Neuronal stem cell (in vitro differentiated cells): ENCODE measurements at regions not wholly inside any gene's neighbourhood (a gene's known extent, or its start where the extent isn't known, plus 50 kb on each side); places are given as distances from the start of the nearest gene placed in this dataset.

Source experiments
- DNase-seq: peaks from one replicate; pipeline ENCODE4 v3.0.0-alpha.2; 2013; ENCODE audit warnings: low spot score
- H2AFZ ChIP-seq: one replicate; pipeline ENCODE4 v1.6.1; 2013; ENCODE audit warnings: mild to moderate bottlenecking, low read length, inconsistent platforms
- H2AK5ac ChIP-seq: 2 replicates; pipeline ENCODE4 v1.6.1; 2013; ENCODE audit warnings: low read depth, mild to moderate bottlenecking, inconsistent platforms, low read length, moderate library complexity, mixed read lengths
- H2BK120ac ChIP-seq: 2 replicates; pipeline ENCODE4 v1.6.1; 2013; ENCODE audit warnings: low read depth, mild to moderate bottlenecking, inconsistent platforms, low read length, moderate library complexity, mixed read lengths
- H2BK12ac ChIP-seq: one replicate; pipeline ENCODE4 v1.6.1; 2013; ENCODE audit warnings: low read length, inconsistent platforms
- H2BK15ac ChIP-seq: 2 replicates; pipeline ENCODE4 v1.6.1; 2013; ENCODE audit warnings: mild to moderate bottlenecking, low read length, inconsistent platforms, mixed read lengths
- H2BK5ac ChIP-seq: one replicate; pipeline ENCODE4 v1.6.1; 2013; ENCODE audit warnings: inconsistent platforms, mild to moderate bottlenecking, low read length, moderate library complexity
- H3K14ac ChIP-seq: one replicate; pipeline ENCODE4 v1.6.1; 2013; ENCODE audit warnings: low read length, inconsistent platforms
- H3K18ac ChIP-seq: 2 replicates; pipeline ENCODE4 v1.6.1; 2013; ENCODE audit warnings: low read length, inconsistent platforms
- H3K23ac ChIP-seq: 2 replicates; pipeline ENCODE4 v1.6.1; 2013; ENCODE audit warnings: low read depth, mild to moderate bottlenecking, mixed read lengths, low read length, inconsistent platforms; ENCODE audit not compliant: poor library complexity
- H3K27ac ChIP-seq: replicated peaks from 3 replicates; pipeline ENCODE4 v1.5.1; 2013; ENCODE audit warnings: low read length, inconsistent platforms
- H3K27me3 ChIP-seq, 3 experiments: 2 replicates each; pipeline ENCODE4 v1.6.1; 2013; ENCODE audit warnings: low read length in 3 of 3, mild to moderate bottlenecking in 2 of 3, inconsistent platforms in 1 of 3, low read depth in 1 of 3, mixed read lengths in 1 of 3, moderate library complexity in 1 of 3; ENCODE audit not compliant: control insufficient read depth in 3 of 3, insufficient read depth in 3 of 3
- H3K36me3 ChIP-seq, 2 donors: replicated peaks in 1 of 2; 2 replicates each; pipeline ENCODE4 v1.6.1; 2013; ENCODE audit warnings: low read length in 2 of 2; ENCODE audit not compliant: control insufficient read depth in 2 of 2, insufficient read depth in 2 of 2
- H3K4ac ChIP-seq: 2 replicates; pipeline ENCODE4 v1.6.1; 2013; ENCODE audit warnings: inconsistent platforms, mild to moderate bottlenecking, low read length, moderate library complexity
- H3K4me1 ChIP-seq, 2 donors: 1 replicate in 1 of 2; 2 replicates in 1 of 2; pipeline ENCODE4 v1.6.1; 2013; ENCODE audit warnings: low read length in 2 of 2, low read depth in 1 of 2; ENCODE audit not compliant: control insufficient read depth in 2 of 2, insufficient read depth in 1 of 2
- H3K4me2 ChIP-seq: one replicate; pipeline ENCODE4 v1.6.1; 2013; ENCODE audit warnings: mild to moderate bottlenecking, low read length, inconsistent platforms; ENCODE audit not compliant: insufficient read depth, poor library complexity, severe bottlenecking
- H3K4me3 ChIP-seq, 2 donors: 2 replicates each; pipeline ENCODE4 v1.5.1; 2013; ENCODE audit warnings: low read length in 2 of 2, mild to moderate bottlenecking in 2 of 2, inconsistent platforms in 1 of 2, moderate library complexity in 1 of 2
- H3K79me1 ChIP-seq: one replicate; pipeline ENCODE4 v1.6.1; 2013; ENCODE audit warnings: low read depth, mild to moderate bottlenecking, inconsistent platforms, low read length, moderate library complexity
- H3K9ac ChIP-seq: one replicate; pipeline ENCODE4 v1.6.1; 2013; ENCODE audit warnings: mild to moderate bottlenecking, low read depth, low read length, inconsistent platforms; ENCODE audit not compliant: poor library complexity
- H3K9me3 ChIP-seq, 2 donors: replicated peaks in 1 of 2; 2 replicates each; pipeline versions ENCODE3 to v1.6.1; 2013; ENCODE audit warnings: low read length in 2 of 2, mild to moderate bottlenecking in 2 of 2, inconsistent platforms in 1 of 2, low read depth in 1 of 2, mixed read lengths in 1 of 2, moderate library complexity in 1 of 2; ENCODE audit not compliant: control insufficient read depth in 2 of 2, insufficient read depth in 1 of 2
- H4K8ac ChIP-seq: one replicate; pipeline ENCODE4 v1.6.1; 2013; ENCODE audit warnings: low read depth, mild to moderate bottlenecking, inconsistent platforms, low read length, moderate library complexity
- H4K91ac ChIP-seq: one replicate; pipeline ENCODE4 v1.6.1; 2013; ENCODE audit warnings: low read length, low read depth, mild to moderate bottlenecking, inconsistent platforms; ENCODE audit not compliant: poor library complexity
- WGBS, 2 donors: extraction: QIAGEN DNeasy Blood & Tissue Kit; methylation state at CpG; one replicate each; pipeline ENCODE4 v1.1.7; 2013; ENCODE audit warnings: missing lambda C conversion rate in 2 of 2, mixed read lengths in 1 of 2; ENCODE audit not compliant: insufficient read length in 2 of 2, insufficient replicate concordance in 1 of 2; ENCODE audit errors: extremely low coverage in 2 of 2; 5-methylcytosine and 5-hydroxymethylcytosine counted together

DNA sequence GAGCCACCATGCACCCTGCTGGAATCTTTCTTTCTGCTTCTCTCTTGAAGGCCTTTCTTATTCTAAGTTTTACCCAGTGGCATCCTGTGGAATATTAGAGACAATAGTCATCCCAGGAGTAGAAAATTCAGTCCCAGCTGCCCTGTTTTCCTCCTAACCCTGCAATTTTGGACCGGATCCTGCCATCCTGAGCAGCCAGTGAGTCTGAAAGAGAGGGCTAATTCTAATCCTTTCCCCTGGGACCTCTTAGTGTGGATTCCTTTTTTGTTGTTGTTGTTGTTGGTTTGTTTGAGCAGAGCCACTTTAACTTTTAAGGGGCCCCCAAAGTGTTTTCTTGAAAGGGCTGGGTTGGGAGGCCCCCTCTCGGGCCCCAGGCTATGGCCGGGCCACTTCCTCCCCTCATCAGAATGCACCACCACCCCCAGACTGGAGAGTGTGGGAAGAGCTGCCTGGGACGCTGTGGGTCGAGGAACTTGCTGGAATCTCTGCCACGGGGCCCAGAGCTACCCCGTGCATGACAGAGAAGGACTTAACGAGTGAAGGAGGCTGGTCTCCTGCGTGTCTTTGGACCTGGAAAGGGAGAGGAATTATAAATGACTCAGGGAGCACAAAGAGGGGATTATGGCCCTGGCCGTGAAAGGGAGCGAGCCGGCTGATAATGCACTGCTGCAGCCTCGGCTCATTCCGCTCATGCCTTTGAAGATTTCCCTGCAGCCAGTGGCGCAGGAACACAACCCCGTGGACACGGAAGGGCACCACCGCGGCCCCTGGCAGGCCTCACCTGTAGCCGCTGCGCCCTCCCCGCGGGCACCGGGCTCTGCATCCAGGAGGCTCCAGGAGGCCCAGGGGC, 81.0 kb upstream of the AKT3 start:
- H3K4me2 ChIP-seq = peak overlapping the region; percentile 38
- H3K14ac ChIP-seq = no peak overlapping the region
- H3K4me1 ChIP-seq = peaks cover 20 to 23% of the 10 kb centered on the region in 2 donors
- H3K79me1 ChIP-seq = no peaks in the 10 kb centered on the region
- no CpG with 5 or more reads among the region's 24 CpGs for WGBS, 2 donors
- peak overlapping the region; percentile 97 for H2AFZ ChIP-seq
- no peaks in the 10 kb centered on the region for H3K27me3 ChIP-seq
- no peak overlapping the region for H4K8ac ChIP-seq
- H3K4ac ChIP-seq = no peak overlapping the region
- H2BK5ac ChIP-seq = peak overlapping the region; percentile 88
- peaks cover 0 to 4% of the 10 kb centered on the region in 2 donors for H3K9me3 ChIP-seq
- H2BK12ac ChIP-seq = peak overlapping the region; percentile 25
- no peaks in the 10 kb centered on the region for H3K36me3 ChIP-seq
- H2BK120ac ChIP-seq = peak overlapping the region; percentile 63
- DNase-seq = peak; percentile 81
- H2AK5ac ChIP-seq = no peak overlapping the region
- peak overlapping the region; percentile 72 for H2BK15ac ChIP-seq
- peak overlapping the region; percentile 82 for H3K27ac ChIP-seq
- H4K91ac ChIP-seq = no peak overlapping the region
- H3K9ac ChIP-seq = no peak overlapping the region
- H3K18ac ChIP-seq = peak overlapping the region; percentile 92
- no peak overlapping the region for H3K4me3 ChIP-seq
- H3K23ac ChIP-seq = no peak overlapping the region

DNA sequence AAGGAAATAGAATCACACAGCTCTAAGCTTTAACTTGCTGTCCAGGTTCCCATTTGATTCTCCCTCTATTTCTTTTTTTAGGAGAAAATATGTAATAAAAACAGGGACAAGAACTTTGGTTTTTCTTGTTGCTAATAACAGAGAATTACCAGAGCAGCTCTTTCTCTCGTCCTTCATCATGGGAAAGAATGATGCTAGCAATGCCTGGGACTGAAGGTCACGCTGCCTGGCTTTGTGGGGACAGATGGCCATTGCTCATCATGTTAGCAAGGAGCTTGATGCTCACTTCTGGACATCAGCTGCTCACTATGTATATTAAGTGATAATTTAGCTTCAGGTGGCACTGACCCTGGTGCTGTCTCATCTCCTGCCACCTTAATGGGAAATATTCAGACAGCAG, 77.3 kb upstream of the AKT3 start:
- H3K4me2 ChIP-seq = no peak overlapping the region
- H2AFZ ChIP-seq = peak overlapping the region; percentile 41
- no peaks in the 10 kb centered on the region for H3K9me3 ChIP-seq
- H2BK120ac ChIP-seq = no peak overlapping the region
- no peak overlapping the region for H3K23ac ChIP-seq
- H3K18ac ChIP-seq = no peak overlapping the region
- H4K8ac ChIP-seq = no peak overlapping the region
- peak overlapping the region; percentile 53 for H2AK5ac ChIP-seq
- no peaks in the 10 kb centered on the region for H3K79me1 ChIP-seq
- H3K14ac ChIP-seq = no peak overlapping the region
- H3K27ac ChIP-seq = no peak overlapping the region
- no peak overlapping the region for H3K4ac ChIP-seq
- no peaks in the 10 kb centered on the region for H3K36me3 ChIP-seq
- peaks cover 24 to 31% of the 10 kb centered on the region in 2 donors for H3K4me1 ChIP-seq
- H3K27me3 ChIP-seq = no peaks in the 10 kb centered on the region
- H2BK15ac ChIP-seq = peak overlapping the region; percentile 66
- no peak for DNase-seq
- no peak overlapping the region for H2BK5ac ChIP-seq
- no peak overlapping the region for H3K9ac ChIP-seq
- no CpG with 5 or more reads among the region's 2 CpGs for WGBS, 2 donors
- no peak overlapping the region for H3K4me3 ChIP-seq
- H2BK12ac ChIP-seq = no peak overlapping the region
- H4K91ac ChIP-seq = no peak overlapping the region

DNA sequence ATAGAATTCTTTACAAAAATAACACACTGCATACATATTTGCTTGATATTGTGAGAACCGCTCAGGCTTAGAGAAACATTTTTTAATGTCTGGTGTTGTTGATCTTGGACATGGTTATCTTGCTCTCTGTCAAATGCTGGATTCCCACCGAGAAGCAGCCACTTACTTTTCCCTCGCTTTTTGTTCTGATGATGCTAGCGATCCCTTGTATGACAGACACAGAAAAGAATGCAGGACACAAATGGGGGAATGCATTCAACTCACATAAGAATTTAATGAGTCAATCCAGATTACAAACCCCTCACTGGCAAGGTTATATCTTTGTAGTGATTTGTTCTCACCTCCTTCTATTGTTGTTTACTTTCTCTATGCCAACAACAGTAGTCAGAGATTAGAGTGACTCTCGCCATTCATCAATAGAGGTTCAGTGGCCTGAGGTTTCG, 76.8 kb upstream of the AKT3 start:
- peak overlapping the region; percentile 41 for H2AFZ ChIP-seq
- H2BK5ac ChIP-seq = no peak overlapping the region
- H3K18ac ChIP-seq = no peak overlapping the region
- H3K14ac ChIP-seq = no peak overlapping the region
- H3K23ac ChIP-seq = no peak overlapping the region
- no peak overlapping the region for H3K4me3 ChIP-seq
- peaks cover 24 to 35% of the 10 kb centered on the region in 2 donors for H3K4me1 ChIP-seq
- no peak overlapping the region for H2BK120ac ChIP-seq
- no peak overlapping the region for H3K4me2 ChIP-seq
- no peak overlapping the region for H3K9ac ChIP-seq
- H2BK15ac ChIP-seq = no peak overlapping the region
- H4K8ac ChIP-seq = no peak overlapping the region
- H4K91ac ChIP-seq = no peak overlapping the region
- no peaks in the 10 kb centered on the region for H3K27me3 ChIP-seq
- no peak overlapping the region for H3K27ac ChIP-seq
- H3K79me1 ChIP-seq = no peaks in the 10 kb centered on the region
- H3K9me3 ChIP-seq = no peaks in the 10 kb centered on the region
- H3K4ac ChIP-seq = no peak overlapping the region
- DNase-seq = no peak
- no peaks in the 10 kb centered on the region for H3K36me3 ChIP-seq
- no peak overlapping the region for H2AK5ac ChIP-seq
- WGBS, 2 donors = no CpG with 5 or more reads among the region's 6 CpGs
- no peak overlapping the region for H2BK12ac ChIP-seq

DNA sequence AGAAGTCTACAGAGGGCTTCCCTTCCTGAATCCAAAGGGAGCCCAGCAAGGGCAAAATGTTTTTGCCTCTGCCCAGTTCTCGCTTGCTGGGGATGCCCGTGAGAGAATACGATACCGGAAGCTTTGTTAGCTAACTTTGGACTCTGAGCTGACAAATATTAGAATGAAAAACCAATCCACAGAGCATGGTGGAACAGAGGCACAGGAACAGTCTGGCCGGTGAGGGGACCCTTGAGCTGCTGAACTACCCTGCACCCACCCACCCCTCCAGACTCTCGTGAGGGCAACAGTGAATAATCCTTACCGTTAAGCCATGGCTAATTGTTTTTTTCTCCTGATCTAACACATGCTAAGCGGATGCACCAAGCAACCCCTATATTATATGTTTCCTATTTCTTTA, 76.3 kb upstream of the AKT3 start:
- H2BK12ac ChIP-seq = peak overlapping the region; percentile 10

More for the DNA sequence above, 76.3 kb upstream of the AKT3 start:
- Histone ChIP-seq H3K4ac (no peak overlapping the region), H3K9ac (no peak overlapping the region), H2BK15ac (no peak overlapping the region), H2AFZ (no peak overlapping the region), H3K27me3 (no peaks in the 10 kb centered on the region), H4K91ac (no peak overlapping the region), H3K9me3 (no peaks in the 10 kb centered on the region), H4K8ac (no peak overlapping the region), H3K18ac (peak overlapping the region; percentile 45), H3K36me3 (no peaks in the 10 kb centered on the region), H2BK5ac (no peak overlapping the region), H2BK120ac (no peak overlapping the region), H3K79me1 (no peaks in the 10 kb centered on the region), H3K4me3 (no peak overlapping the region), H2AK5ac (no peak overlapping the region), H3K4me2 (no peak overlapping the region), H3K27ac (no peak overlapping the region), H3K4me1 (peaks cover 19 to 33% of the 10 kb centered on the region in 2 donors), H3K23ac (no peak overlapping the region), H3K14ac (no peak overlapping the region)
- no CpG with 5 or more reads among the region's 8 CpGs for WGBS, 2 donors
- no peak for DNase-seq
